Osteocyte (in vitro differentiated cells): ENCODE measurements at regions not wholly inside any gene's neighbourhood (a gene's known extent, or its start where the extent isn't known, plus 50 kb on each side); places are given as distances from the start of the nearest gene placed in this dataset.

Source experiments
- DNase-seq: peaks from one replicate; pipeline ENCODE4 v3.0.0; 2021; ENCODE audit warnings: mixed read lengths; ENCODE audit not compliant: unreplicated experiment; ENCODE audit errors: extremely low spot score
- H3K27ac Mint-ChIP-seq: one replicate; pipeline ENCODE4 v1.8.0; 2021; ENCODE audit warnings: mild to moderate bottlenecking, mixed read lengths; ENCODE audit not compliant: unreplicated experiment
- H3K27me3 Mint-ChIP-seq: one replicate; pipeline ENCODE4 v1.8.0; 2021; ENCODE audit warnings: mixed read lengths; ENCODE audit not compliant: unreplicated experiment
- H3K36me3 Mint-ChIP-seq: one replicate; pipeline ENCODE4 v1.8.0; 2021; ENCODE audit warnings: mixed read lengths; ENCODE audit not compliant: unreplicated experiment
- H3K4me1 Mint-ChIP-seq: one replicate; pipeline ENCODE4 v1.8.0; 2021; ENCODE audit warnings: mixed read lengths; ENCODE audit not compliant: unreplicated experiment
- H3K4me3 Mint-ChIP-seq: one replicate; pipeline ENCODE4 v1.8.0; 2021; ENCODE audit warnings: mild to moderate bottlenecking, moderate library complexity, mixed read lengths; ENCODE audit not compliant: unreplicated experiment
- H3K9me3 Mint-ChIP-seq: one replicate; pipeline ENCODE4 v1.8.0; 2021; ENCODE audit warnings: mixed read lengths; ENCODE audit not compliant: unreplicated experiment
- CTCF ChIP-seq: fragments of 200-600 bp; sonication (generic); IDR thresholded peaks from 2 replicates; pipeline ENCODE4 v1.5.0; 2021; ENCODE audit warnings: antibody characterized with exemption, mild to moderate bottlenecking, moderate library complexity

GRCh38 chr11:70842256-70842655 lies 410.1 kb downstream of the SHANK2 start:
- peaks cover 11% of the 10 kb centered on the region for H3K9me3 Mint-ChIP-seq
- H3K4me3 Mint-ChIP-seq = no peak overlapping the region
- no peak for DNase-seq
- no peak for TF ChIP-seq CTCF
- no peaks in the 10 kb centered on the region for H3K27me3 Mint-ChIP-seq
- no peaks in the 10 kb centered on the region for H3K4me1 Mint-ChIP-seq
- H3K36me3 Mint-ChIP-seq = no peaks in the 10 kb centered on the region
- H3K27ac Mint-ChIP-seq = no peak overlapping the region

- Mint-ChIP-seq H3K36me3 (no peaks in the 10 kb centered on the region), H3K4me3 (no peak overlapping the region), H3K4me1 (no peaks in the 10 kb centered on the region), H3K27ac (no peak overlapping the region), H3K9me3 (peaks cover 9% of the 10 kb centered on the region), H3K27me3 (no peaks in the 10 kb centered on the region)
- DNase-seq = no peak
- no peak for TF ChIP-seq CTCF
Measured at GRCh38 chr11:70842701-70843100, 409.7 kb downstream of the SHANK2 start.

DNA sequence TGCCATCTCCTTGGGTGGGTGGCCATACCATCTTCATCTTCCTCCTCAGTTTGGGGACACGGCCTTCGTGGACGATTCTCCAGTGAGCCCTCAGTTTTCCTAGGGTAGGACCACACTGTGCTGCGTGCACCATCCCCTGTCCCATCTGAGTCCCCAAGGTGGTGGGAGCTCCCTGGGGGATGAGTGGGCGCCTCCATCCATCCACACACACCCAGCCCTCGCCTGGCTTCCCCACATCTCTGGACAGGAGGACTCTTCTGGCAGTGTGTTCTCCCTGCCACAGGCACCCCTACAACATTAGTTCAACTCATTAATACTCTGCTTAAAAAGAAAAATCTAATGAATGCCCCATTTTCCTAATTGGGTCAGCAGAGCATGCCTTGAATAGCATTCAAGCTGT lies 408.5 kb downstream of the SHANK2 start:
- no peaks in the 10 kb centered on the region for H3K4me1 Mint-ChIP-seq
- H3K9me3 Mint-ChIP-seq = no peaks in the 10 kb centered on the region
- TF ChIP-seq CTCF = no peak
- H3K27ac Mint-ChIP-seq = no peak overlapping the region
- no peak overlapping the region for H3K4me3 Mint-ChIP-seq
- H3K27me3 Mint-ChIP-seq = no peaks in the 10 kb centered on the region
- no peaks in the 10 kb centered on the region for H3K36me3 Mint-ChIP-seq
- DNase-seq = no peak

GRCh38 chr11:70844387-70844786 lies 408.0 kb downstream of the SHANK2 start:
- Mint-ChIP-seq H3K27me3 (no peaks in the 10 kb centered on the region), H3K9me3 (no peaks in the 10 kb centered on the region), H3K4me1 (no peaks in the 10 kb centered on the region), H3K4me3 (no peak overlapping the region), H3K36me3 (no peaks in the 10 kb centered on the region), H3K27ac (no peak overlapping the region)
- no peak for TF ChIP-seq CTCF
- DNase-seq = no peak

GRCh38 chr11:70845591-70846041 lies 406.8 kb downstream of the SHANK2 start:
- Mint-ChIP-seq H3K9me3 (peaks cover 4% of the 10 kb centered on the region), H3K36me3 (no peaks in the 10 kb centered on the region), H3K4me3 (no peak overlapping the region), H3K27me3 (no peaks in the 10 kb centered on the region), H3K4me1 (no peaks in the 10 kb centered on the region), H3K27ac (no peak overlapping the region)
- no peak for TF ChIP-seq CTCF
- no peak for DNase-seq
